ENCODE measurements at regions not wholly inside any gene's neighbourhood (a gene's known extent, or its start where the extent isn't known, plus 50 kb on each side); places are given as distances from the start of the nearest gene placed in this dataset.

DNA sequence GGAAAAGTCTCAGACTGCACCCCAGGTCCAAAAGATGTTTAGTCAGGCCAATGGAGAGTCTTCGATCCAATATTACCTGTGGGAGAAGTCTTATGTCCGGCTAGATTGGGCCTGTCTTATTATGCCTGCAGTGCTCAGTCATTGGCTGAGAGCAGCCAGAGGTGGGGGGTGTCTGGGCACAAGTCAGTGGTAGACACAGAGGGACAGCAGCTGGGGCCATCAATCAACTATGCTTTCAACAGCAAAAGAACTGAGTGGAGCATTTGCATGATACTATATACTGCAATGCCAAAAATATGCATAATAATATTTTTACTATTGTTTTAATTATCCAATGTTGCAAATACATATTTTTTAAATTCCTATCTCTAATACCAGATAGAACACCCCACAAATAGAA lies 298.6 kb upstream of the CDH20 start:
- no peak for TF ChIP-seq POLR2A (IDR thresholded peaks at IDR 0.05; ENCODE audit: low read depth, low read length)
- no peak for TF ChIP-seq POLR2AphosphoS5 (IDR thresholded peaks at IDR 0.05; ENCODE audit: low read depth, low read length)
